ENCODE measurements at regions not wholly inside any gene's neighbourhood (a gene's known extent, or its start where the extent isn't known, plus 50 kb on each side); places are given as distances from the start of the nearest gene placed in this dataset.

DNA sequence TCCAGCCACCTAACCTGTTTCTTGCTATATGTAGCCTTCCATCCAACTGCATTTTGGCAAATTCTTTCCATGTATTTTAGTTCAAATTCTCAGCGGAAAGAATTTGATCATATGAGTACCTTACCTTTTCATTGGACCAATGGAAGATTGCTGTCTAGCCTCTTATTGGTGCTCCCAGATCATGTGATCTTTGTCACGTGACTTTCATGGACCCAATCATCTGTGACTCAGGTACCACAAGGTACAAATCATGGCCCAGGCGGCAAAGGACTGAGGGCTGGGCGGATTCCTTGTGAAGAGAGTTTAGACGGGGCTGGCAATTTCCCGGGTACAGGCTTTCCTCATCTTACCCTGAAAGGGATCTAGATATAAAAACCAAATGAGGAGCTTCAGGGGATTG, 85.9 kb upstream of the TBX20 start (continued):
- TF ChIP-seq, protein P1, sequence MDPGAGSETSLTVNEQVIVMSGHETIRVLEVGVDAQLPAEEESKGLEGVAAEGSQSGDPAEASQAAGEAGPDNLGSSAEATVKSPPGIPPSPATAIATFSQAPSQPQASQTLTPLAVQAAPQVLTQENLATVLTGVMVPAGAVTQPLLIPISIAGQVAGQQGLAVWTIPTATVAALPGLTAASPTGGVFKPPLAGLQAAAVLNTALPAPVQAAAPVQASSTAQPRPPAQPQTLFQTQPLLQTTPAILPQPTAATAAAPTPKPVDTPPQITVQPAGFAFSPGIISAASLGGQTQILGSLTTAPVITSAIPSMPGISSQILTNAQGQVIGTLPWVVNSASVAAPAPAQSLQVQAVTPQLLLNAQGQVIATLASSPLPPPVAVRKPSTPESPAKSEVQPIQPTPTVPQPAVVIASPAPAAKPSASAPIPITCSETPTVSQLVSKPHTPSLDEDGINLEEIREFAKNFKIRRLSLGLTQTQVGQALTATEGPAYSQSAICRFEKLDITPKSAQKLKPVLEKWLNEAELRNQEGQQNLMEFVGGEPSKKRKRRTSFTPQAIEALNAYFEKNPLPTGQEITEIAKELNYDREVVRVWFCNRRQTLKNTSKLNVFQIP (CRISPR knock-in tag; IDR thresholded peaks at IDR 0.05; ENCODE audit: borderline replicate concordance, low read depth), result no peak

DNA sequence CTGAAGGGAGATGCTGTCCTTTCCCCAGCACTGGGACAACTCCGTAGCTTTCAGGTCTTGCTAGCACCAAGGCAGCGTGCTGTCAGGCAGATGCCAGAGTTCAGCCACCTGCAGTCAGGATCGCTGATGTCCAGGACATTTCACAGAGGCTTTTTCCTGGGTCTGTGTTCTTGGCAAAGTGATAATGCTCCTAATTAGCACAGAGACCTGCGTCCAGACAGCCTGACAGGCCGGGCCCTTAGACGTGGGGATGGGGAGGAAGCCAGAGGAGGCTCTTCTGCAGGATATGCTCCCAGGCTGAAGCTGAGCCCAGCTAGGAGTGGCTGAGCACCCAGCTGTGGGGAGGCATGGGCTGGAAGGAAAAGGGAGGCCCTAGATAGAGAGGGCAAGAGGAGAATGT, 82.5 kb upstream of the TBX20 start:
- no peak for TF ChIP-seq ZFP3 (CRISPR knock-in tag; IDR thresholded peaks at IDR 0.05)
- no peak for TF ChIP-seq ZNF8 (CRISPR knock-in tag; IDR thresholded peaks at IDR 0.05)
- no peak for TF ChIP-seq RARB (CRISPR knock-in tag; IDR thresholded peaks at IDR 0.05)
- TF ChIP-seq, protein P2, sequence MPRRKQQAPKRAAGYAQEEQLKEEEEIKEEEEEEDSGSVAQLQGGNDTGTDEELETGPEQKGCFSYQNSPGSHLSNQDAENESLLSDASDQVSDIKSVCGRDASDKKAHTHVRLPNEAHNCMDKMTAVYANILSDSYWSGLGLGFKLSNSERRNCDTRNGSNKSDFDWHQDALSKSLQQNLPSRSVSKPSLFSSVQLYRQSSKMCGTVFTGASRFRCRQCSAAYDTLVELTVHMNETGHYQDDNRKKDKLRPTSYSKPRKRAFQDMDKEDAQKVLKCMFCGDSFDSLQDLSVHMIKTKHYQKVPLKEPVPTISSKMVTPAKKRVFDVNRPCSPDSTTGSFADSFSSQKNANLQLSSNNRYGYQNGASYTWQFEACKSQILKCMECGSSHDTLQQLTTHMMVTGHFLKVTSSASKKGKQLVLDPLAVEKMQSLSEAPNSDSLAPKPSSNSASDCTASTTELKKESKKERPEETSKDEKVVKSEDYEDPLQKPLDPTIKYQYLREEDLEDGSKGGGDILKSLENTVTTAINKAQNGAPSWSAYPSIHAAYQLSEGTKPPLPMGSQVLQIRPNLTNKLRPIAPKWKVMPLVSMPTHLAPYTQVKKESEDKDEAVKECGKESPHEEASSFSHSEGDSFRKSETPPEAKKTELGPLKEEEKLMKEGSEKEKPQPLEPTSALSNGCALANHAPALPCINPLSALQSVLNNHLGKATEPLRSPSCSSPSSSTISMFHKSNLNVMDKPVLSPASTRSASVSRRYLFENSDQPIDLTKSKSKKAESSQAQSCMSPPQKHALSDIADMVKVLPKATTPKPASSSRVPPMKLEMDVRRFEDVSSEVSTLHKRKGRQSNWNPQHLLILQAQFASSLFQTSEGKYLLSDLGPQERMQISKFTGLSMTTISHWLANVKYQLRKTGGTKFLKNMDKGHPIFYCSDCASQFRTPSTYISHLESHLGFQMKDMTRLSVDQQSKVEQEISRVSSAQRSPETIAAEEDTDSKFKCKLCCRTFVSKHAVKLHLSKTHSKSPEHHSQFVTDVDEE (CRISPR knock-in tag; IDR thresholded peaks at IDR 0.05), result no peak
- ATAC-seq, result no peak; the same call in 2 of the 3 replicates

DNA sequence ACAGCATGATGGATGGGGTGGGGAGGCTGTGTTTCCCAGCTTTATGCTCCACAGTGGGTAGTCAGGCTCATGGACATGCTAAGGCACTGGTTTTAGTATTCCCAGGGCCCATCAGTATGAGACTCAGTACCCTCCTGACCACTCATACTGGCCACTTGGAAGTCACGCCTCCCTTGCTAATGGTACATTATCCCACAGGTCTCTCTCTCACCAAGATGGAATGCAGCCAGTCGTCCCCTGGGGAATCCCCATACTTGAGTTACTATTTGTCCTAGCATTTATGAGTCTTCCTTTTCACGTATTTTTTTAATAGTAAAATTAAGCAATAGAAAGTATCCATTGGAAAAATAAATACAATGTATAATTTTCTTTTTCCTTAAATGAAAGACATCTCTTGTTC, 80.6 kb upstream of the TBX20 start:
- TF ChIP-seq, protein P3, sequence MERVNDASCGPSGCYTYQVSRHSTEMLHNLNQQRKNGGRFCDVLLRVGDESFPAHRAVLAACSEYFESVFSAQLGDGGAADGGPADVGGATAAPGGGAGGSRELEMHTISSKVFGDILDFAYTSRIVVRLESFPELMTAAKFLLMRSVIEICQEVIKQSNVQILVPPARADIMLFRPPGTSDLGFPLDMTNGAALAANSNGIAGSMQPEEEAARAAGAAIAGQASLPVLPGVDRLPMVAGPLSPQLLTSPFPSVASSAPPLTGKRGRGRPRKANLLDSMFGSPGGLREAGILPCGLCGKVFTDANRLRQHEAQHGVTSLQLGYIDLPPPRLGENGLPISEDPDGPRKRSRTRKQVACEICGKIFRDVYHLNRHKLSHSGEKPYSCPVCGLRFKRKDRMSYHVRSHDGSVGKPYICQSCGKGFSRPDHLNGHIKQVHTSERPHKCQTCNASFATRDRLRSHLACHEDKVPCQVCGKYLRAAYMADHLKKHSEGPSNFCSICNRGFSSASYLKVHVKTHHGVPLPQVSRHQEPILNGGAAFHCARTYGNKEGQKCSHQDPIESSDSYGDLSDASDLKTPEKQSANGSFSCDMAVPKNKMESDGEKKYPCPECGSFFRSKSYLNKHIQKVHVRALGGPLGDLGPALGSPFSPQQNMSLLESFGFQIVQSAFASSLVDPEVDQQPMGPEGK (CRISPR knock-in tag; IDR thresholded peaks at IDR 0.05; ENCODE audit: borderline replicate concordance), result no peak
- no peak for TF ChIP-seq PPARA (CRISPR knock-in tag; IDR thresholded peaks at IDR 0.05; ENCODE audit: borderline replicate concordance)
- no peak for TF ChIP-seq RARB (CRISPR knock-in tag; IDR thresholded peaks at IDR 0.05)
- no peak for TF ChIP-seq CSDC2 (CRISPR knock-in tag; IDR thresholded peaks at IDR 0.05)
- TF ChIP-seq BACH2 (CRISPR knock-in tag; IDR thresholded peaks at IDR 0.05; ENCODE audit: borderline replicate concordance), result no peak
- TF ChIP-seq OSR1 (CRISPR knock-in tag; IDR thresholded peaks at IDR 0.05), result no peak
- TF ChIP-seq ISL1 (CRISPR knock-in tag; IDR thresholded peaks at IDR 0.05), result no peak
- TF ChIP-seq, protein P1 (CRISPR knock-in tag; IDR thresholded peaks at IDR 0.05; ENCODE audit: borderline replicate concordance, low read depth), result no peak
- no peak for TF ChIP-seq ZNF8 (CRISPR knock-in tag; IDR thresholded peaks at IDR 0.05)
- no peak for TF ChIP-seq GLIS3 (CRISPR knock-in tag; IDR thresholded peaks at IDR 0.05)
- TF ChIP-seq SNAI2 (CRISPR knock-in tag; IDR thresholded peaks at IDR 0.05), result no peak
- ATAC-seq, result no peak

DNA sequence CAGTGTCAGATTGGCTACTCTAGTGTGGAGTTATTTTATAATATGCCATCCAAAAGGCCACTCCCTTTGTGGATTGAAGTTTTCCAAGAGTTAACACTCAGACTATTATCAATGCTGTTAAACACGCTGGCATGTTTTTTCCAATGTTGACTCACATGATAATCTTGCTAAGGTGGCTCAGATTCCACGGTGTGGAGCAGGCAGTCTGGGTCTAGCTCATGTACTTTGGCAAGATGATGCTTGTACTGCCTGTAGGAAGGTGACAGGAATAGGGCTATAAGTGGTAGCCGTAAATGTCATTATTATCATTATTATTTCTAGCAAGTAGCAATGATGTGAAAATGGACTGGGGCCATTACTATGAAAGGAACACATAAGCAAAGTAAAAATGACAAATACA, 79.4 kb upstream of the TBX20 start:
- ATAC-seq, result no peak
- TF ChIP-seq TOX (CRISPR knock-in tag; IDR thresholded peaks at IDR 0.05; ENCODE audit: borderline replicate concordance), result no peak
- TF ChIP-seq, protein P4, sequence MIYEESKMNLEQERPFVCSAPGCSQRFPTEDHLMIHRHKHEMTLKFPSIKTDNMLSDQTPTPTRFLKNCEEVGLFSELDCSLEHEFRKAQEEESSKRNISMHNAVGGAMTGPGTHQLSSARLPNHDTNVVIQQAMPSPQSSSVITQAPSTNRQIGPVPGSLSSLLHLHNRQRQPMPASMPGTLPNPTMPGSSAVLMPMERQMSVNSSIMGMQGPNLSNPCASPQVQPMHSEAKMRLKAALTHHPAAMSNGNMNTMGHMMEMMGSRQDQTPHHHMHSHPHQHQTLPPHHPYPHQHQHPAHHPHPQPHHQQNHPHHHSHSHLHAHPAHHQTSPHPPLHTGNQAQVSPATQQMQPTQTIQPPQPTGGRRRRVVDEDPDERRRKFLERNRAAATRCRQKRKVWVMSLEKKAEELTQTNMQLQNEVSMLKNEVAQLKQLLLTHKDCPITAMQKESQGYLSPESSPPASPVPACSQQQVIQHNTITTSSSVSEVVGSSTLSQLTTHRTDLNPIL (CRISPR knock-in tag; IDR thresholded peaks at IDR 0.05; ENCODE audit: low read depth), result no peak
- no peak for TF ChIP-seq RARB (CRISPR knock-in tag; IDR thresholded peaks at IDR 0.05)
- no peak for TF ChIP-seq ZNF70 (CRISPR knock-in tag; IDR thresholded peaks at IDR 0.05)
- no peak for TF ChIP-seq BACH2 (CRISPR knock-in tag; IDR thresholded peaks at IDR 0.05; ENCODE audit: borderline replicate concordance)
- TF ChIP-seq ZFP30 (CRISPR knock-in tag; IDR thresholded peaks at IDR 0.05), result no peak
- TF ChIP-seq, protein P2 (CRISPR knock-in tag; IDR thresholded peaks at IDR 0.05), result no peak
- no peak for TF ChIP-seq ZNF565 (CRISPR knock-in tag; conservative IDR thresholded peaks at IDR 0.05; ENCODE audit: low read depth)
- TF ChIP-seq SNAI2 (CRISPR knock-in tag; IDR thresholded peaks at IDR 0.05), result no peak
